NCI-H2029 (cell line): ENCODE measurements at regions not wholly inside any gene's neighbourhood (a gene's known extent, or its start where the extent isn't known, plus 50 kb on each side); places are given as distances from the start of the nearest gene placed in this dataset.
A peak's percentile ranks its signal among the peaks of the same experiment; 100 is the strongest.

ENCODE experiments used
- DNase-seq: peaks from one replicate; lab custom pipeline; 2025; lab: John Stamatoyannopoulos, UW

GRCh38 chr11:33616552-33616951 lies 84.1 kb downstream of the C11orf91 start:
- no peak for DNase-seq

GRCh38 chr11:33615751-33616150 lies 84.9 kb downstream of the C11orf91 start:
- DNase-seq: no peak

- DNase-seq: no peak
Measured at GRCh38 chr11:33613404-33613803, 87.2 kb downstream of the C11orf91 start.

GRCh38 chr11:33610903-33611302 lies 89.7 kb downstream of the C11orf91 start:
- DNase-seq: no peak

- no peak for DNase-seq
Measured at GRCh38 chr11:33608386-33608785, 92.2 kb downstream of the C11orf91 start.

- DNase-seq: no peak
Measured at GRCh38 chr11:33606762-33607161, 93.9 kb downstream of the C11orf91 start.

- DNase-seq: no peak
Measured at GRCh38 chr11:33605703-33606102, 94.9 kb downstream of the C11orf91 start.

GRCh38 chr11:33598426-33599069 lies 102.1 kb downstream of the C11orf91 start:
- peak; percentile 83 for DNase-seq

GRCh38 chr11:33594188-33594587 lies 106.4 kb downstream of the C11orf91 start:
- DNase-seq: no peak

- DNase-seq: no peak
Measured at GRCh38 chr11:33590441-33590840, 110.2 kb downstream of the C11orf91 start.

- DNase-seq: no peak
Measured at GRCh38 chr11:33588056-33588455, 112.6 kb downstream of the C11orf91 start.

GRCh38 chr11:33585586-33586209 lies 114.9 kb downstream of the C11orf91 start:
- DNase-seq: no peak

GRCh38 chr11:33582636-33583325 lies 117.8 kb downstream of the C11orf91 start:
- no peak for DNase-seq

GRCh38 chr11:33579101-33579500 lies 121.5 kb downstream of the C11orf91 start:
- DNase-seq: no peak

- DNase-seq: no peak
Measured at GRCh38 chr11:33577204-33577603, 123.4 kb downstream of the C11orf91 start.

- no peak for DNase-seq
Measured at GRCh38 chr11:33575311-33575710, 125.3 kb downstream of the C11orf91 start.

- no peak for DNase-seq
Measured at GRCh38 chr11:33574331-33574730, 126.3 kb downstream of the C11orf91 start.

GRCh38 chr11:33569333-33569732 lies 131.3 kb downstream of the C11orf91 start:
- DNase-seq: no peak

- DNase-seq: no peak
Measured at GRCh38 chr11:33567004-33567403, 133.6 kb downstream of the C11orf91 start.

- DNase-seq: no peak
Measured at GRCh38 chr11:33564856-33565453, 135.7 kb downstream of the C11orf91 start.

GRCh38 chr11:33560729-33561128 lies 139.9 kb downstream of the C11orf91 start:
- peak; percentile 53 for DNase-seq

- DNase-seq: no peak
Measured at GRCh38 chr11:33559567-33559966, 141.1 kb downstream of the C11orf91 start.

- DNase-seq: no peak
Measured at GRCh38 chr11:33558097-33558496, 142.5 kb downstream of the C11orf91 start.
